ENCODE measurements at regions not wholly inside any gene's neighbourhood (a gene's known extent, or its start where the extent isn't known, plus 50 kb on each side); places are given as distances from the start of the nearest gene placed in this dataset.

DNA sequence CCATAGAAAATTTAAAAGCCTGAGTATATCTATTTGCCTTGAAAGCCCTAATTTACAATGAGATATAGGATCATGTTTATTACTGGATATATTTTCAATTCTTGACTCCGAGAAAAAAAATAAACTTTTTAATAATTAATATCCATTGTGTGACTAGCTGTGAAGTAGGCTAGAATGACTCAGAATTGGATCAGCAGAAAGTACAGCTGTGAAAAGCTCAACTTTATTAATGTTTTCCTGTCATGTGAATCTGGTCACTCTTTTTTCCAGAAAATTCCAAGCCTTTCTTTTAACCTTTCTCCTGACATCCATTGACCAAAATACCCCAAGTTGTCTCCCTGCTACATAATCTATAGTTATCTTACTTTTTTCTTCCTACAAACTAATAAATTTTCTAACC lies 171.8 kb upstream of the PACRGL start:
- no peak for ATAC-seq

GRCh38 chr4:20529691-20530090 lies 170.6 kb upstream of the PACRGL start:
- ATAC-seq = no peak
- TF ChIP-seq ZNF565 (CRISPR knock-in tag; conservative IDR thresholded peaks at IDR 0.05; ENCODE audit: low read depth) (no peak), SNAI2 (CRISPR knock-in tag; IDR thresholded peaks at IDR 0.05) (no peak), RARB (CRISPR knock-in tag; IDR thresholded peaks at IDR 0.05) (no peak), PATZ1 (CRISPR knock-in tag; IDR thresholded peaks at IDR 0.05; ENCODE audit: borderline replicate concordance) (no peak), ZNF8 (CRISPR knock-in tag; IDR thresholded peaks at IDR 0.05) (no peak), ZFP3 (CRISPR knock-in tag; IDR thresholded peaks at IDR 0.05) (no peak), POU6F1 (CRISPR knock-in tag; IDR thresholded peaks at IDR 0.05; ENCODE audit: borderline replicate concordance, low read depth) (no peak), CSRNP3 (CRISPR knock-in tag; IDR thresholded peaks at IDR 0.05) (no peak), TOX (CRISPR knock-in tag; IDR thresholded peaks at IDR 0.05; ENCODE audit: borderline replicate concordance) (no peak), OSR1 (CRISPR knock-in tag; IDR thresholded peaks at IDR 0.05) (no peak), ARNTL (CRISPR knock-in tag; IDR thresholded peaks at IDR 0.05; ENCODE audit: borderline replicate concordance, low read depth) (no peak), CSDC2 (CRISPR knock-in tag; IDR thresholded peaks at IDR 0.05) (no peak), ZC3H10 (CRISPR knock-in tag; IDR thresholded peaks at IDR 0.05) (no peak), ESRRG (CRISPR knock-in tag; IDR thresholded peaks at IDR 0.05) (no peak)

More for the DNA sequence above, 171.8 kb upstream of the PACRGL start:
- no peak for TF ChIP-seq ZNF8 (CRISPR knock-in tag; IDR thresholded peaks at IDR 0.05)
- TF ChIP-seq BACH2 (CRISPR knock-in tag; IDR thresholded peaks at IDR 0.05; ENCODE audit: borderline replicate concordance) = no peak
- TF ChIP-seq CSDC2 (CRISPR knock-in tag; IDR thresholded peaks at IDR 0.05) = no peak
- TF ChIP-seq ZFP30 (CRISPR knock-in tag; IDR thresholded peaks at IDR 0.05) = no peak
- no peak for TF ChIP-seq ZC3H10 (CRISPR knock-in tag; IDR thresholded peaks at IDR 0.05)
- TF ChIP-seq, protein P1, sequence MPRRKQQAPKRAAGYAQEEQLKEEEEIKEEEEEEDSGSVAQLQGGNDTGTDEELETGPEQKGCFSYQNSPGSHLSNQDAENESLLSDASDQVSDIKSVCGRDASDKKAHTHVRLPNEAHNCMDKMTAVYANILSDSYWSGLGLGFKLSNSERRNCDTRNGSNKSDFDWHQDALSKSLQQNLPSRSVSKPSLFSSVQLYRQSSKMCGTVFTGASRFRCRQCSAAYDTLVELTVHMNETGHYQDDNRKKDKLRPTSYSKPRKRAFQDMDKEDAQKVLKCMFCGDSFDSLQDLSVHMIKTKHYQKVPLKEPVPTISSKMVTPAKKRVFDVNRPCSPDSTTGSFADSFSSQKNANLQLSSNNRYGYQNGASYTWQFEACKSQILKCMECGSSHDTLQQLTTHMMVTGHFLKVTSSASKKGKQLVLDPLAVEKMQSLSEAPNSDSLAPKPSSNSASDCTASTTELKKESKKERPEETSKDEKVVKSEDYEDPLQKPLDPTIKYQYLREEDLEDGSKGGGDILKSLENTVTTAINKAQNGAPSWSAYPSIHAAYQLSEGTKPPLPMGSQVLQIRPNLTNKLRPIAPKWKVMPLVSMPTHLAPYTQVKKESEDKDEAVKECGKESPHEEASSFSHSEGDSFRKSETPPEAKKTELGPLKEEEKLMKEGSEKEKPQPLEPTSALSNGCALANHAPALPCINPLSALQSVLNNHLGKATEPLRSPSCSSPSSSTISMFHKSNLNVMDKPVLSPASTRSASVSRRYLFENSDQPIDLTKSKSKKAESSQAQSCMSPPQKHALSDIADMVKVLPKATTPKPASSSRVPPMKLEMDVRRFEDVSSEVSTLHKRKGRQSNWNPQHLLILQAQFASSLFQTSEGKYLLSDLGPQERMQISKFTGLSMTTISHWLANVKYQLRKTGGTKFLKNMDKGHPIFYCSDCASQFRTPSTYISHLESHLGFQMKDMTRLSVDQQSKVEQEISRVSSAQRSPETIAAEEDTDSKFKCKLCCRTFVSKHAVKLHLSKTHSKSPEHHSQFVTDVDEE (CRISPR knock-in tag; IDR thresholded peaks at IDR 0.05) = no peak
- no peak for TF ChIP-seq TCF4 (CRISPR knock-in tag; IDR thresholded peaks at IDR 0.05; ENCODE audit: borderline replicate concordance)
- no peak for TF ChIP-seq CSRNP3 (CRISPR knock-in tag; IDR thresholded peaks at IDR 0.05)
- TF ChIP-seq RARB (CRISPR knock-in tag; IDR thresholded peaks at IDR 0.05) = no peak
- TF ChIP-seq ESRRG (CRISPR knock-in tag; IDR thresholded peaks at IDR 0.05) = no peak
- TF ChIP-seq PATZ1 (CRISPR knock-in tag; IDR thresholded peaks at IDR 0.05; ENCODE audit: borderline replicate concordance) = no peak
- no peak for TF ChIP-seq ZFP3 (CRISPR knock-in tag; IDR thresholded peaks at IDR 0.05)
- TF ChIP-seq GLIS3 (CRISPR knock-in tag; IDR thresholded peaks at IDR 0.05) = no peak
- TF ChIP-seq ARNTL (CRISPR knock-in tag; IDR thresholded peaks at IDR 0.05; ENCODE audit: borderline replicate concordance, low read depth) = no peak
- no peak for TF ChIP-seq TOX (CRISPR knock-in tag; IDR thresholded peaks at IDR 0.05; ENCODE audit: borderline replicate concordance)
- TF ChIP-seq ZNF70 (CRISPR knock-in tag; IDR thresholded peaks at IDR 0.05) = no peak
- TF ChIP-seq CREB5 (CRISPR knock-in tag; IDR thresholded peaks at IDR 0.05; ENCODE audit: low read depth) = no peak
- no peak for TF ChIP-seq OSR1 (CRISPR knock-in tag; IDR thresholded peaks at IDR 0.05)
- no peak for TF ChIP-seq ISL1 (CRISPR knock-in tag; IDR thresholded peaks at IDR 0.05)
- no peak for TF ChIP-seq PPARA (CRISPR knock-in tag; IDR thresholded peaks at IDR 0.05; ENCODE audit: borderline replicate concordance)
